ENCODE measurements at regions not wholly inside any gene's neighbourhood (a gene's known extent, or its start where the extent isn't known, plus 50 kb on each side); places are given as distances from the start of the nearest gene placed in this dataset.

DNA sequence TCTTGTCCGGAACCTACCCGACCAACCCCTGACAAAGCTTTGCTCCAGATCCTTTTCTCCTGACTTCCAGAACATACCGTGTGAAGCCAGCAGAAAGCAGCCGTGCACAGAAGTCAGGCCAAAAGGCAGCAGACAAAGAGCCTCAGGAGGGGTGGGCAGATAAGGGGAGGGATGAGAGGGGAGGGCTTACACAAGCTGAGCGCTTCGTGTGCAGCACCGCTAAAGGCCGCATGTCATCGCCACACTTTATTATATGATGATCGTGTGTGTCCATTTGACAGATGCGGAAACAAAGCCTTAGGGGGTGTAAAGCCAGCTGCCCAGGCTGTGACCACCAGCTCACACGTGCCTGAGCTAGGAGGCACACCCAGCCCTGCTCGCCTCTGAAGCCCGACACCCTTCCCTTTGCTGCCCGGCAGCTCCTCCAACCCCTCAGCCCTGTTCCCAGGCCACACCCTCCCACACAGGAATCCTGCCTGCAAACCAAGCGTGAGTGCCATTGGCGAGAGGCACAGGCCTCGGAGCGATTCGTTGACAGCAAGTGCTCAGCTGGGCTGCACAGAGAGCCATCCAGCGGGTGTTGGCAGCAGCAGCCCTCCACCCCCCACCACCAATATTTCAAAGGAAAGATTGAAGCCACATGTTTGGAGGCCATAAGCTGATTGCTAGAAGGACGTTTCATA is 170.5 kb upstream of the SMIM23 start:
- TF ChIP-seq EZH2 (conservative IDR thresholded peaks at IDR 0.05; ENCODE audit: low read depth, low read length) (no peak), ZNF550 (CRISPR knock-in tag; IDR thresholded peaks at IDR 0.05; ENCODE audit: borderline replicate concordance) (no peak)

All from HepG2 (cell line).